ENCODE measurements at regions not wholly inside any gene's neighbourhood (a gene's known extent, or its start where the extent isn't known, plus 50 kb on each side); places are given as distances from the start of the nearest gene placed in this dataset.

DNA sequence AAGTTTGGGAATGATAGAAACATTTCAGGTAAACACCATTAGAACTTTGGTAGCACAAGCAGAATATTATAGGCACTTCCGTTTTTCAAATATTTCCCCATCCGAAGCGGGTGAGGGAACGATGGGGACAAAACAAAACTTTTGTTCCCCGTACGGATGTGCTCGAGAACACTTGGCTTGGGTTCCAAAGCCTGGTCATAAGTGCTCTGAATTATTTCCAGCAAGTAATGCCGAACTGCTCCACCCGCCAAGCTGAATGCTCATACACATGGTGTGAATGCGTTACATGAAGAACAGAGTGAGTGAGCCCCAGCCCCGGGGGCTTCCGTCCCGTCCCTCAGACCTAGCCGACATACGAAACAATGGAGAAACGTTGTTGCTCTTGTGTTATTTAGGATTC lies 438.2 kb upstream of the ARRDC4 start:
- no peaks in the 10 kb centered on the region for H4K20me1 ChIP-seq (ENCODE audit: insufficient read depth)
- no peaks in the 10 kb centered on the region for H3K36me3 ChIP-seq (ENCODE audit: low read depth)
- in situ Hi-C loops (cut with MboI) = no loop called here
- H3K27me3 ChIP-seq (replicated peaks; ENCODE audit: insufficient read depth) = no peaks in the 10 kb centered on the region
- TF ChIP-seq EZH2 (IDR thresholded peaks at IDR 0.05; ENCODE audit: insufficient read depth, poor library complexity, severe bottlenecking) = no peak
- no peak for TF ChIP-seq EZH2phosphoT487 (IDR thresholded peaks at IDR 0.05; ENCODE audit: insufficient read depth, low read depth)
- H3F3A ChIP-seq (ENCODE audit: insufficient read depth) = no peaks in the 10 kb centered on the region
- H2AFZ ChIP-seq = no peak overlapping the region
- H3K9me3 ChIP-seq (ENCODE audit: low read depth) = no peaks in the 10 kb centered on the region
- DNase-seq = no peak
- H3K9me2 ChIP-seq (ENCODE audit: insufficient read depth) = no peaks in the 10 kb centered on the region
- no peaks in the 10 kb centered on the region for H3K4me1 ChIP-seq (ENCODE audit: insufficient read depth)
- no peaks in the 10 kb centered on the region for H3K79me2 ChIP-seq (ENCODE audit: insufficient read depth)
- WGBS, 2 experiments (ENCODE audit: low coverage in 1 of 2, low lambda C conversion rate in 2 of 2, missing lambda C conversion rate in 2 of 2) = 1 to 2% methylated on average over 16 of the region's 16 CpGs
- no peak overlapping the region for H3K4me3 ChIP-seq
- H3K4me2 ChIP-seq (ENCODE audit: unreplicated experiment) = no peak overlapping the region
- no peak overlapping the region for H3K9ac ChIP-seq
- no peak overlapping the region for H3K27ac ChIP-seq

DNA sequence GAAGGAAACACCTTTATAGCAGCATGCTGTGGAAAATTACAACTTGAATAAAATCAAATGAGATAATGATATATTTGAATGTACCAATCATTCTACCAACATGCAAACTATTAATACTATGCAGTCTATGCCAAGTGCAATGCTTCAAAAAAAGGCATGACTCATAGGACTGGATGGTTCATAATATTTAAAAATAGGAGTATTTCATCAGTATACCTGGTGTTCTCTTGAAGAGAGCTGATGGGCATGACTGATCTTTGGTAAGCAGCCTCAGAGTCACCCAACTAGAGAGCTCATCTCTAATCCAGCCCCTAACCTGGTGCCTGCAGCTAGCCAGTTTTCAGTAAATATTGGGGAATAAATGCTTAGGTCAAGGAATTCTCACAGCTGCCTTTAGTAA lies 434.7 kb upstream of the ARRDC4 start:
- H3K9ac ChIP-seq = no peak overlapping the region
- TF ChIP-seq EZH2phosphoT487 (IDR thresholded peaks at IDR 0.05; ENCODE audit: insufficient read depth, low read depth) = no peak
- TF ChIP-seq EZH2 (IDR thresholded peaks at IDR 0.05; ENCODE audit: insufficient read depth, poor library complexity, severe bottlenecking) = no peak
- no peak overlapping the region for H3K27ac ChIP-seq
- no peaks in the 10 kb centered on the region for H3F3A ChIP-seq (ENCODE audit: insufficient read depth)
- DNase-seq = no peak
- no peaks in the 10 kb centered on the region for H3K9me3 ChIP-seq (ENCODE audit: low read depth)
- no peaks in the 10 kb centered on the region for H4K20me1 ChIP-seq (ENCODE audit: insufficient read depth)
- no peak overlapping the region for H3K4me3 ChIP-seq
- in situ Hi-C loops (cut with MboI) = no loop called here
- no peak overlapping the region for H3K4me2 ChIP-seq (ENCODE audit: unreplicated experiment)
- no peaks in the 10 kb centered on the region for H3K79me2 ChIP-seq (ENCODE audit: insufficient read depth)
- no peaks in the 10 kb centered on the region for H3K36me3 ChIP-seq (ENCODE audit: low read depth)
- H2AFZ ChIP-seq = no peak overlapping the region
- no peaks in the 10 kb centered on the region for H3K9me2 ChIP-seq (ENCODE audit: insufficient read depth)
- H3K4me1 ChIP-seq (ENCODE audit: insufficient read depth) = no peaks in the 10 kb centered on the region
- H3K27me3 ChIP-seq (replicated peaks; ENCODE audit: insufficient read depth) = no peaks in the 10 kb centered on the region

DNA sequence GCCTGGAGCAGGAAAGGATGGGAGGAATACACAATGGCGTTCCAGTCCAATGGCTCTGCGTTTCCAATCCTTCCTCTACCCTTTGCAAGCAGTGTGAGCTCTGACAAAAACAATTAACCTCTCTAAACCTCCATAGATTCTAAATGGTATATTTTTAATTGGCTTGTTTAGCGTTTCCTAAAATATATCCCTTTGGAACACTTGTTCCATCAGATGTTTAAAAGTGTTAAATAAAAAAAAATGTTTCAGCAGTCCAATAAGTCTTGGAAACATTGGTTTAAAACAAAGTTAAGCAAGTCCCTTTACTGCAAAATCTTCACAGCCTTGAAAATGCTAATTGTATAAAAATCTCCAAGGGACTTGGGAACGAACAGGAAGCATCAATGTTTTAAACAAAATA lies 432.3 kb upstream of the ARRDC4 start:
- Histone ChIP-seq H3K9ac (no peak overlapping the region), H3F3A (ENCODE audit: insufficient read depth) (no peaks in the 10 kb centered on the region), H3K4me3 (no peak overlapping the region), H3K9me3 (ENCODE audit: low read depth) (no peaks in the 10 kb centered on the region), H3K27ac (no peak overlapping the region), H3K4me1 (ENCODE audit: insufficient read depth) (no peaks in the 10 kb centered on the region), H2AFZ (no peak overlapping the region), H3K9me2 (ENCODE audit: insufficient read depth) (no peaks in the 10 kb centered on the region), H3K79me2 (ENCODE audit: insufficient read depth) (no peaks in the 10 kb centered on the region), H3K36me3 (ENCODE audit: low read depth) (no peaks in the 10 kb centered on the region), H4K20me1 (ENCODE audit: insufficient read depth) (no peaks in the 10 kb centered on the region), H3K4me2 (ENCODE audit: unreplicated experiment) (no peak overlapping the region), H3K27me3 (replicated peaks; ENCODE audit: insufficient read depth) (no peaks in the 10 kb centered on the region)
- TF ChIP-seq EZH2 (IDR thresholded peaks at IDR 0.05; ENCODE audit: insufficient read depth, poor library complexity, severe bottlenecking) = no peak
- no peak for TF ChIP-seq EZH2phosphoT487 (IDR thresholded peaks at IDR 0.05; ENCODE audit: insufficient read depth, low read depth)
- in situ Hi-C loops (cut with MboI) = no loop called here
- DNase-seq = no peak
- 7 to 10% methylated on average over 4 of the region's 4 CpGs for WGBS, 2 experiments (ENCODE audit: low coverage in 1 of 2, low lambda C conversion rate in 2 of 2, missing lambda C conversion rate in 2 of 2)

DNA sequence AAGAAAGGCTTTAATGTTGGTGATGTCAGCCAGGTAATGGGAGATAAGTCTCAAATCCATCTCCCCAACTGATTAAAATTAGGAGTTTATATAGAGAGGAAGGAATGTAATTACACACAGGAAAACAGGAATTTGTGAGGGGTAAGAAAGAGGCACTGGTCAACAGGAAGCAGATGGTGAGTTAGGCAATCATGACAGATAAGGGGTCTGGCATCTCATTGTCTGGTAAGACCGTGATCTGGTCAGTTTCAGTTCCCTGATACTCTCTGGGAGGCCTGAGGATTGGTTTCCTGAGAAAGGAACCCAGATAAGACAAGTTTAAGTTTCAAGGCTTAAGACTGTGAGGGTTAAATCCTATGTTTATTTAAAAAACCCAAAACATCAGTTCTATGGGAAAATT lies 414.7 kb upstream of the ARRDC4 start:
- Histone ChIP-seq H3K9me2 (ENCODE audit: insufficient read depth) (no peaks in the 10 kb centered on the region), H3K9ac (no peak overlapping the region), H3K4me2 (ENCODE audit: unreplicated experiment) (no peak overlapping the region), H3K79me2 (ENCODE audit: insufficient read depth) (no peaks in the 10 kb centered on the region), H2AFZ (no peak overlapping the region), H3K27me3 (replicated peaks; ENCODE audit: insufficient read depth) (no peaks in the 10 kb centered on the region), H3F3A (ENCODE audit: insufficient read depth) (no peaks in the 10 kb centered on the region), H3K4me3 (no peak overlapping the region), H3K9me3 (ENCODE audit: low read depth) (no peaks in the 10 kb centered on the region), H3K4me1 (ENCODE audit: insufficient read depth) (no peaks in the 10 kb centered on the region), H4K20me1 (ENCODE audit: insufficient read depth) (no peaks in the 10 kb centered on the region), H3K36me3 (ENCODE audit: low read depth) (no peaks in the 10 kb centered on the region), H3K27ac (no peak overlapping the region)
- no peak for TF ChIP-seq EZH2 (IDR thresholded peaks at IDR 0.05; ENCODE audit: insufficient read depth, poor library complexity, severe bottlenecking)
- TF ChIP-seq EZH2phosphoT487 (IDR thresholded peaks at IDR 0.05; ENCODE audit: insufficient read depth, low read depth) = no peak
- in situ Hi-C loops (cut with MboI) = no loop called here
- WGBS, 2 experiments (ENCODE audit: low coverage in 1 of 2, low lambda C conversion rate in 2 of 2, missing lambda C conversion rate in 2 of 2) = 0 to 5% methylated on average over 1 of the region's 1 CpG
- no peak for DNase-seq

DNA sequence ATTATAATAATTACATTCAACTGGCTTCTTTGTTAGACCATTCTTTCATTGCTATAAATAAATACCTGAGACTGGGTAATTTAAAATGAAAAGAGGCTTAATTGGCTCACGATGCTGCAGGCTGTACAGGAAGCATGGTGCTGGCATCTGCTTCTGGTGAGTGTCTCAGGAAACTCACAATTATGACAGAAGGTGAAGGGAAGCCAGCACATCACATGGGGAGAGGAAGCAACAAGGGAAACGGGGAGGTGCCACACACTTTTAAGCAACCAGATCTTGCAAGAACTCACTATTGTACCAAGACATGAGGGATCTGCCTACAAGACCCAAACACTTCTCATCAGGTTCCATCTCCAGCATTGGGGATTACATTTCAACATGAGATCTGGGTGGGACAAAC lies 413.1 kb upstream of the ARRDC4 start:
- Histone ChIP-seq H2AFZ (no peak overlapping the region), H3K9me2 (ENCODE audit: insufficient read depth) (no peaks in the 10 kb centered on the region), H3K4me2 (ENCODE audit: unreplicated experiment) (no peak overlapping the region), H3K4me3 (no peak overlapping the region), H3K4me1 (ENCODE audit: insufficient read depth) (no peaks in the 10 kb centered on the region), H3K27me3 (replicated peaks; ENCODE audit: insufficient read depth) (no peaks in the 10 kb centered on the region), H3K9me3 (ENCODE audit: low read depth) (no peaks in the 10 kb centered on the region), H4K20me1 (ENCODE audit: insufficient read depth) (no peaks in the 10 kb centered on the region), H3K36me3 (ENCODE audit: low read depth) (no peaks in the 10 kb centered on the region), H3K27ac (no peak overlapping the region), H3K79me2 (ENCODE audit: insufficient read depth) (no peaks in the 10 kb centered on the region), H3F3A (ENCODE audit: insufficient read depth) (no peaks in the 10 kb centered on the region), H3K9ac (no peak overlapping the region)
- 0 to 2% methylated on average over 2 of the region's 2 CpGs for WGBS, 2 experiments (ENCODE audit: low coverage in 1 of 2, low lambda C conversion rate in 2 of 2, missing lambda C conversion rate in 2 of 2)
- DNase-seq = no peak
- TF ChIP-seq EZH2 (IDR thresholded peaks at IDR 0.05; ENCODE audit: insufficient read depth, poor library complexity, severe bottlenecking) (no peak), EZH2phosphoT487 (IDR thresholded peaks at IDR 0.05; ENCODE audit: insufficient read depth, low read depth) (no peak)
- in situ Hi-C loops (cut with MboI) = no loop called here

Data from GM23248 (cell line).